Stimulated activated naive CD4-positive, alpha-beta T cell (primary cell): ENCODE measurements at regions not wholly inside any gene's neighbourhood (a gene's known extent, or its start where the extent isn't known, plus 50 kb on each side); places are given as distances from the start of the nearest gene placed in this dataset.
"Not testable (repeated sequence)": the region's sequence is repeated elsewhere in the genome, so short reads cannot be mapped to it uniquely, and the experiment has no call there.

Source experiments
- DNase-seq, 6 experiments: peaks; one replicate each; lab custom pipeline; 2025; lab: John Stamatoyannopoulos, UW

- DNase-seq: not testable (repeated sequence)
Observed at GRCh38 chr10:47622719-47623118, 99.3 kb upstream of the AGAP9 start.

GRCh38 chr10:47619300-47620012 lies 96.0 kb upstream of the AGAP9 start:
- not testable (repeated sequence) for DNase-seq

- DNase-seq: not testable (repeated sequence)
Observed at GRCh38 chr10:47609311-47609710, 85.9 kb upstream of the AGAP9 start.

GRCh38 chr10:47605791-47606773 lies 82.6 kb upstream of the AGAP9 start:
- not testable (repeated sequence) for DNase-seq

GRCh38 chr10:47600604-47601003 lies 77.2 kb upstream of the AGAP9 start:
- not testable (repeated sequence) for DNase-seq

GRCh38 chr10:47600127-47600526 lies 76.7 kb upstream of the AGAP9 start:
- not testable (repeated sequence) for DNase-seq

GRCh38 chr10:47599657-47600056 lies 76.2 kb upstream of the AGAP9 start:
- not testable (repeated sequence) for DNase-seq

- DNase-seq: not testable (repeated sequence)
Observed at GRCh38 chr10:47593805-47594204, 70.4 kb upstream of the AGAP9 start.

GRCh38 chr10:47593129-47593528 lies 69.7 kb upstream of the AGAP9 start:
- DNase-seq: not testable (repeated sequence)

GRCh38 chr10:47590956-47591355 lies 67.5 kb upstream of the AGAP9 start:
- not testable (repeated sequence) for DNase-seq

- not testable (repeated sequence) for DNase-seq
Observed at GRCh38 chr10:47590534-47590933, 67.1 kb upstream of the AGAP9 start.

GRCh38 chr10:47582051-47582450 lies 58.6 kb upstream of the AGAP9 start:
- DNase-seq: not testable (repeated sequence)

GRCh38 chr10:47580063-47580462 lies 56.6 kb upstream of the AGAP9 start:
- DNase-seq: not testable (repeated sequence)

- not testable (repeated sequence) for DNase-seq
Observed at GRCh38 chr10:47578547-47578946, 55.1 kb upstream of the AGAP9 start.
